K562 (cell line): ENCODE measurements at regions not wholly inside any gene's neighbourhood (a gene's known extent, or its start where the extent isn't known, plus 50 kb on each side); places are given as distances from the start of the nearest gene placed in this dataset.

Experiments
- ATAC-seq: fragments of 200-7000 bp; cut with Tn5 transposase; 3 replicates; pipeline ENCODE4 v1.9.1; 2020; ENCODE audit warnings: moderate library complexity
- BruUV-seq: library from RNA; stranded (reverse); fragments of 400-500 nt; replicated peaks from 2 replicates; lab custom pipeline; 2021; lab: Mats Ljungman, UMichigan
- CTCF ChIA-PET: fragments of 300-600 bp; formaldehyde crosslinking; extraction: SDS; loops from one replicate; lab custom pipeline; 2021; ENCODE audit warnings: low intra/inter-chr PET ratio; lab: Yijun Ruan, JAX
- POLR2A ChIA-PET: fragments of 300-600, 350-650 bp; sonication (Branson Sonifier 250); formaldehyde crosslinking; extraction: SDS; loops from one replicate; lab custom pipeline; 2021; ENCODE audit warnings: antibody characterized with exemption, inconsistent platforms; lab: Yijun Ruan, JAX
- DNase-seq, 4 experiments: peaks; one replicate each; pipeline versions ENCODE4 v3.0.0 to v3.0.0-alpha.2; 2011 to 2018; ENCODE audit warnings: low spot score in 3 of 4, mixed read lengths in 3 of 4; ENCODE audit errors: extremely low read depth in 1 of 4
- FAIRE-seq: peaks from 2 replicates; lab custom pipeline; 2011; peaks lifted over from hg19 to GRCh38; lab: Jason Lieb, UNC
- H2AFZ ChIP-seq: 2 replicates; pipeline ENCODE4 v1.6.0; 2011; ENCODE audit warnings: low read depth, low read length, control low read depth, inconsistent platforms
- H3K27ac ChIP-seq: fragments of 200-600 bp; 3 replicates; pipeline ENCODE4 v1.8.0; 2011; ENCODE audit warnings: low read depth, mild to moderate bottlenecking, control low read depth, inconsistent platforms, low read length, moderate library complexity, mixed read lengths; ENCODE audit errors: extremely low read depth
- H3K27me3 ChIP-seq, 2 experiments: fragments of 300-600 bp in 1 of 2; 2 replicates in 1 of 2; 3 replicates in 1 of 2; pipeline versions ENCODE4 v1.6.0 to v1.8.0; 2011; ENCODE audit warnings: inconsistent platforms in 2 of 2, low read length in 2 of 2, mild to moderate bottlenecking in 1 of 2, mixed read lengths in 1 of 2, moderate library complexity in 1 of 2; ENCODE audit not compliant: control insufficient read depth in 2 of 2, insufficient read depth in 2 of 2
- H3K36me3 ChIP-seq: fragments of 300-600 bp; 3 replicates; pipeline ENCODE4 v1.8.0; 2011; ENCODE audit warnings: mild to moderate bottlenecking, low read length, inconsistent platforms; ENCODE audit not compliant: control insufficient read depth, insufficient read depth
- H3K4me1 ChIP-seq, 2 experiments: fragments of 200-600 bp in 1 of 2; replicated peaks in 1 of 2; 2 replicates in 1 of 2; 3 replicates in 1 of 2; pipeline versions ENCODE4 v1.5.1 to v1.8.0; 2011; ENCODE audit warnings: inconsistent platforms in 2 of 2, low read length in 2 of 2, mild to moderate bottlenecking in 1 of 2, mixed read lengths in 1 of 2, moderate library complexity in 1 of 2; ENCODE audit not compliant: control insufficient read depth in 2 of 2, insufficient read depth in 2 of 2
- H3K4me2 ChIP-seq: 2 replicates; pipeline ENCODE4 v1.6.1; 2011; ENCODE audit warnings: low read length, control low read depth, inconsistent platforms, mixed read lengths; ENCODE audit not compliant: insufficient read depth
- H3K4me3 ChIP-seq: fragments of 200-600 bp; sonication (generic), shearing (Covaris generic); 2 replicates; pipeline ENCODE4 v1.5.1; 2016; ENCODE audit warnings: control low read depth, inconsistent platforms
- H3K79me2 ChIP-seq: fragments of 200-600 bp; 3 replicates; pipeline ENCODE4 v1.8.0; 2011; ENCODE audit warnings: low read length, inconsistent platforms; ENCODE audit not compliant: control insufficient read depth, insufficient read depth
- H3K9ac ChIP-seq, 2 experiments: 2 replicates each; pipeline versions ENCODE4 v1.6.0 to v1.6.1; 2011; ENCODE audit warnings: low read depth in 2 of 2, low read length in 2 of 2, control low read depth in 1 of 2, inconsistent platforms in 1 of 2, mild to moderate bottlenecking in 1 of 2, mixed read lengths in 1 of 2; ENCODE audit not compliant: insufficient read depth in 1 of 2
- H3K9me1 ChIP-seq: one replicate; pipeline ENCODE4 v1.6.0; 2011; ENCODE audit warnings: inconsistent platforms, mild to moderate bottlenecking, low read length, moderate library complexity; ENCODE audit not compliant: control insufficient read depth, insufficient read depth
- H3K9me3 ChIP-seq: replicated peaks from 2 replicates; pipeline ENCODE4 v1.5.1; 2011; ENCODE audit warnings: low read depth, low read length, inconsistent platforms; ENCODE audit not compliant: control insufficient read depth, insufficient read depth
- H4K20me1 ChIP-seq: replicated peaks from 2 replicates; pipeline ENCODE4 v1.6.1; 2011; ENCODE audit warnings: low read length, inconsistent platforms, mixed read lengths; ENCODE audit not compliant: control insufficient read depth, insufficient read depth
- BDP1 ChIP-seq: IDR thresholded peaks from 3 replicates; pipeline ENCODE4 v1.6.1; 2011; ENCODE audit not compliant: insufficient read length, insufficient read depth
- EGR1 ChIP-seq: fragments of 450-650 bp; conservative IDR thresholded peaks from 2 replicates; pipeline ENCODE4 v1.6.1; 2017; ENCODE audit warnings: mild to moderate bottlenecking
- FOXP1 ChIP-seq: sonication (generic); formaldehyde crosslinking; IDR thresholded peaks from 2 replicates; pipeline ENCODE4 v1.8.0; 2022; ENCODE audit warnings: mild to moderate bottlenecking, missing genetic modification reagents
- RBM15 ChIP-seq: fragments of 200-400 bp; formaldehyde crosslinking; IDR thresholded peaks from 2 replicates; pipeline ENCODE4 v1.6.1; 2018; ENCODE audit warnings: mild to moderate bottlenecking, low read length, moderate library complexity; ENCODE audit not compliant: insufficient read depth
- SUPT5H ChIP-seq: fragments of 450-650 bp; IDR thresholded peaks from 2 replicates; pipeline ENCODE4 v1.6.1; 2016
- TOE1 ChIP-seq, 2 experiments: fragments of 450-650 bp in 1 of 2; sonication (generic) in 1 of 2; formaldehyde crosslinking in 1 of 2; IDR thresholded peaks; 2 replicates each; pipeline versions ENCODE4 v1.7.1 to v1.8.0; 2016 to 2022; ENCODE audit warnings: borderline replicate concordance in 2 of 2, mild to moderate bottlenecking in 2 of 2, antibody characterized with exemption in 1 of 2, inconsistent platforms in 1 of 2, low read depth in 1 of 2, missing genetic modification reagents in 1 of 2, moderate library complexity in 1 of 2
- ZNF347 ChIP-seq: fragments of 450-650 bp; formaldehyde crosslinking; IDR thresholded peaks from 2 replicates; pipeline ENCODE4 v1.4.0; 2020; ENCODE audit warnings: low read depth, mild to moderate bottlenecking, moderate library complexity
- ZNF507 ChIP-seq: conservative IDR thresholded peaks from 2 replicates; pipeline ENCODE4 v1.6.1; 2017; ENCODE audit warnings: missing genetic modification characterization, missing compliant biosample characterization
- WGBS: fragments of 100-300 bp; shearing (Covaris generic); methylation state at CpG from one replicate; pipeline ENCODE4 v1.1.6; 2016; ENCODE audit warnings: low coverage, mixed read lengths; ENCODE audit not compliant: insufficient coverage; ENCODE audit errors: missing lambda C conversion rate; 5-methylcytosine and 5-hydroxymethylcytosine counted together
- in situ Hi-C: fragments of 300-500 bp; cut with MboI; formaldehyde crosslinking; loops from 4 replicates; pipeline ENCODE4 v1.15.0; 2018; ENCODE audit warnings: inconsistent platforms, mixed read lengths
- intact Hi-C: fragments of 100-400 bp; cut with micrococcal nuclease; formaldehyde crosslinking; loops from 2 replicates; pipeline ENCODE4 v1.14.2; 2022
- TF ChIP-seq, protein P1 (sequence below): fragments of 250-450 bp; sonication (Bioruptor Pico); IDR thresholded peaks from 2 replicates; pipeline ENCODE4 v1.8.0; 2022; ENCODE audit warnings: moderate library complexity, mild to moderate bottlenecking, inconsistent platforms

- no peaks in the 10 kb centered on the region for H4K20me1 ChIP-seq
- TF ChIP-seq BDP1, result no peak
- ChIA-PET POLR2A (no interaction called here), CTCF (no interaction called here)
- no peaks in the 10 kb centered on the region for H3K4me1 ChIP-seq
- ATAC-seq, result no peak
- H3K4me3 ChIP-seq, result no peak overlapping the region
- H3K9me3 ChIP-seq, result no peaks in the 10 kb centered on the region
- no peaks in the 10 kb centered on the region for H3K79me2 ChIP-seq
- no peak overlapping the region for H3K27ac ChIP-seq
- DNase-seq, result no peak
- FAIRE-seq, result no peak
- H2AFZ ChIP-seq, result no peak overlapping the region
- H3K27me3 ChIP-seq, result no peaks in the 10 kb centered on the region
- H3K4me2 ChIP-seq, result no peak overlapping the region
- no peaks in the 10 kb centered on the region for H3K9me1 ChIP-seq
- in situ Hi-C loops (no loop called here), intact Hi-C loops (no loop called here)
- H3K36me3 ChIP-seq, result no peaks in the 10 kb centered on the region
- H3K9ac ChIP-seq, result no peak overlapping the region
- WGBS, result 0% methylated on average over 3 of the region's 3 CpGs
- no TSS peak for BruUV-seq
Measured at GRCh38 chr11:121749691-121750090, 296.9 kb upstream of the SORL1-AS1 start.

GRCh38 chr11:121748068-121748467 lies 295.3 kb upstream of the SORL1-AS1 start:
- 0% methylated on average over 1 of the region's 1 CpG for WGBS
- CTCF ChIA-PET, result no interaction called here

More at GRCh38 chr11:121748068-121748467, 295.3 kb upstream of the SORL1-AS1 start:
- no peaks in the 10 kb centered on the region for H3K9me3 ChIP-seq
- BruUV-seq, result no TSS peak
- ATAC-seq, result no peak
- H3K4me1 ChIP-seq, result no peaks in the 10 kb centered on the region
- intact Hi-C loops (no loop called here), in situ Hi-C loops (no loop called here)
- H3K27ac ChIP-seq, result no peak overlapping the region
- FAIRE-seq, result no peak
- H3K9me1 ChIP-seq, result no peaks in the 10 kb centered on the region
- no peak overlapping the region for H3K9ac ChIP-seq
- no peak overlapping the region for H3K4me2 ChIP-seq
- H3K79me2 ChIP-seq, result no peaks in the 10 kb centered on the region
- no peaks in the 10 kb centered on the region for H3K36me3 ChIP-seq
- TF ChIP-seq EGR1 (no peak), ZNF507 (no peak), TOE1 (IDR thresholded peaks at IDR 0.05; ENCODE audit: borderline replicate concordance) (no peak), TOE1 (CRISPR knock-in tag; IDR thresholded peaks at IDR 0.05; ENCODE audit: borderline replicate concordance, low read depth) (no peak), FOXP1 (CRISPR knock-in tag) (no peak), RBM15 (no peak), SUPT5H (no peak), ZNF347 (CRISPR knock-in tag) (no peak)
- TF ChIP-seq, protein P1, sequence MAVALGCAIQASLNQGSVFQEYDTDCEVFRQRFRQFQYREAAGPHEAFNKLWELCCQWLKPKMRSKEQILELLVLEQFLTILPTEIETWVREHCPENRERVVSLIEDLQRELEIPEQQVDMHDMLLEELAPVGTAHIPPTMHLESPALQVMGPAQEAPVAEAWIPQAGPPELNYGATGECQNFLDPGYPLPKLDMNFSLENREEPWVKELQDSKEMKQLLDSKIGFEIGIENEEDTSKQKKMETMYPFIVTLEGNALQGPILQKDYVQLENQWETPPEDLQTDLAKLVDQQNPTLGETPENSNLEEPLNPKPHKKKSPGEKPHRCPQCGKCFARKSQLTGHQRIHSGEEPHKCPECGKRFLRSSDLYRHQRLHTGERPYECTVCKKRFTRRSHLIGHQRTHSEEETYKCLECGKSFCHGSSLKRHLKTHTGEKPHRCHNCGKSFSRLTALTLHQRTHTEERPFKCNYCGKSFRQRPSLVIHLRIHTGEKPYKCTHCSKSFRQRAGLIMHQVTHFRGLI (CRISPR knock-in tag), result no peak
- DNase-seq, result no peak
- no peak overlapping the region for H2AFZ ChIP-seq
- POLR2A ChIA-PET, result no interaction called here
- no peaks in the 10 kb centered on the region for H4K20me1 ChIP-seq
- H3K27me3 ChIP-seq, result no peaks in the 10 kb centered on the region
- H3K4me3 ChIP-seq, result no peak overlapping the region
